ENCODE measurements at regions not wholly inside any gene's neighbourhood (a gene's known extent, or its start where the extent isn't known, plus 50 kb on each side); places are given as distances from the start of the nearest gene placed in this dataset.

DNA sequence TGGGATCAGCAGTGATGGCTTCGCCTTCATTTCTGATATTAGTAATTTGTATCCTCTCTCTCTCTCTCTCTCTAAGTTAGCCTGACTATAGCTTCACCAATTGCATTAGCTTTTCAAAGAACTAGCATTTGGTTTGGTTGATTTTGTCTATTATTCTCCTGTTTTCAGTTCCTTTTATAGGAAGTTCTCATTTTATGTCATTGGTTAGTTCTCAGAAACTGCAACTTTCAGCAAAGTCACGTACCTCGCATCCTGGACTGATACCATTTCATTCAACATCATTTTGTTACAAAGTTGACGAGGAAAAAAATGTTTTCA lies 450.8 kb downstream of the EIPR1 start:
- Histone ChIP-seq H3K4me1 (replicated peaks in 1 of 4; ENCODE audit: control insufficient read depth in 3 of 4, insufficient read depth in 4 of 4, low read length in 3 of 4) (no peaks in the 10 kb centered on the region), H2BK15ac (ENCODE audit: low read length) (no peak overlapping the region), H2AK5ac (ENCODE audit: low read depth, low read length) (no peak overlapping the region), H4K8ac (ENCODE audit: extremely low read depth, insufficient read depth, low read length) (no peak overlapping the region), H3K4ac (replicated peaks; ENCODE audit: insufficient read length, low read depth, low read length) (no peak overlapping the region), H3K18ac (ENCODE audit: extremely low read depth, low read length) (no peak overlapping the region), H3K79me1 (ENCODE audit: low read depth, low read length) (no peaks in the 10 kb centered on the region), H3K23me2 (ENCODE audit: low read depth, low read length) (no peaks in the 10 kb centered on the region), H2BK12ac (ENCODE audit: low read depth, low read length) (no peak overlapping the region), H3K56ac (replicated peaks; ENCODE audit: insufficient read length, low read depth, low read length) (no peak overlapping the region), H3K27me3 (replicated peaks in 1 of 4; ENCODE audit: control insufficient read depth in 3 of 4, extremely low read depth in 1 of 4, insufficient read depth in 3 of 4, low read length in 3 of 4) (no peaks in the 10 kb centered on the region), H3K27ac (ENCODE audit: low read depth, low read length) (no peak overlapping the region), H4K5ac (ENCODE audit: insufficient read length, low read depth, low read length) (no peak overlapping the region), H2AFZ (ENCODE audit: low read length) (no peak overlapping the region), H3K9ac (replicated peaks in 1 of 4; ENCODE audit: extremely low read depth in 1 of 4, low read depth in 3 of 4, low read length in 3 of 4) (no peak overlapping the region), H2BK120ac (replicated peaks; ENCODE audit: low read depth, low read length) (no peak overlapping the region), H4K20me1 (replicated peaks in 1 of 2; ENCODE audit: control insufficient read depth in 1 of 2, insufficient read depth in 2 of 2, low read length in 2 of 2) (no peaks in the 10 kb centered on the region), H2BK5ac (ENCODE audit: low read depth, low read length) (no peak overlapping the region), H4K91ac (replicated peaks; ENCODE audit: insufficient read length, low read length) (no peak overlapping the region), H3K36me3 (ENCODE audit: control insufficient read depth in 2 of 4, insufficient read depth in 4 of 4, low read length in 3 of 4) (no peaks in the 10 kb centered on the region), H3K4me3 (ENCODE audit: extremely low read depth in 1 of 4, insufficient read depth in 2 of 4, low read depth in 3 of 4, low read length in 4 of 4) (no peak overlapping the region), H3K14ac (ENCODE audit: insufficient read length) (no peak overlapping the region), H3K79me2 (ENCODE audit: control insufficient read depth in 1 of 2, insufficient read depth in 2 of 2, low read length in 2 of 2) (no peaks in the 10 kb centered on the region), H3K9me3 (ENCODE audit: insufficient read depth in 2 of 2, low read depth in 1 of 2, low read length in 1 of 2) (peaks cover 0 to 3% of the 10 kb centered on the region in 2 experiments; a peak in 1 of 4 replicates), H3K23ac (ENCODE audit: insufficient read length) (no peak overlapping the region), H3K4me2 (ENCODE audit: insufficient read depth in 1 of 2, low read depth in 2 of 2, low read length in 2 of 2) (no peak overlapping the region), H2BK20ac (ENCODE audit: low read length) (no peak overlapping the region)
- DNase-seq (ENCODE audit: low read depth in 1 of 2, low spot score in 2 of 2) = no peak
- CTCF ChIA-PET (ENCODE audit: partially characterized antibody) = interaction anchor here (0.6 to 1.1 kb wide), 3 partner anchors 12 to 287 kb away, joined by 3 to 4 read pairs (median 4); no protein-coding TSS in a partner anchor
- 66% methylated on average over 4 of the region's 4 CpGs; no CpG with 5 or more reads in 1 of the 2 experiments for WGBS, 2 experiments (ENCODE audit: extremely low coverage in 1 of 2, insufficient coverage in 1 of 2, insufficient read length in 1 of 2, insufficient replicate concordance in 2 of 2, low coverage in 1 of 2, low lambda C conversion rate in 2 of 2, missing lambda C conversion rate in 1 of 2)
- TF ChIP-seq JUND (IDR thresholded peaks at IDR 0.05; ENCODE audit: low read length) (no peak), BRCA1 (IDR thresholded peaks at IDR 0.05; ENCODE audit: low read depth, low read length) (no peak), SP4 (IDR thresholded peaks at IDR 0.05; ENCODE audit: low read length) (no peak)
- POLR2A ChIA-PET (ENCODE audit: partially characterized antibody) = no interaction called here
- no peak for FAIRE-seq

Measured in H1 (cell line).